HG03025 (cell line): ENCODE measurements at regions not wholly inside any gene's neighbourhood (a gene's known extent, or its start where the extent isn't known, plus 50 kb on each side); places are given as distances from the start of the nearest gene placed in this dataset.

ENCODE experiments used
- ATAC-seq: cut with Tn5 transposase; IDR thresholded peaks from one replicate; pipeline ENCODE4 v1.9.1; 2021; ENCODE audit warnings: mild to moderate bottlenecking, moderate library complexity; ENCODE audit not compliant: unreplicated experiment, low FRiP score

DNA sequence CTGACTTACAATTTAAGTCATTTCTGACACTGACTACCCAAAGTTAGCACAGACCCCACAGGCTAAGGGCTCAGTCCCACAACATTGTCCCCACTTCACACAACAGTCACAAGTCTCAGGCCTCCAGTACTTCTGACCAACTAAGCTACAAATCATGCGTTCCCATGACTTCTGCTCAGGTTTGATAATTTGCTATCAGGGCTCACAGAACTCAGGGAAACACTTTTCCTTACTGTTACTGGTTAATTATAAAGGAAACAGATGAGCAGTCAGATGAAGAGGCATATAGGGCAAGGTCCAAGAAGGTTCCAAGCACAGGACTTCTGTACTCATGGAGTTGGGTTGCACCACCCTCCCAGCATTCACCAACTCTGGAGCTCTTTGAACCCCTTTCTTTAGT, 151.2 kb upstream of the TNR start:
- no peak for ATAC-seq

- no peak for ATAC-seq
Measured at GRCh38 chr1:175893192-175893591, 149.8 kb upstream of the TNR start.

DNA sequence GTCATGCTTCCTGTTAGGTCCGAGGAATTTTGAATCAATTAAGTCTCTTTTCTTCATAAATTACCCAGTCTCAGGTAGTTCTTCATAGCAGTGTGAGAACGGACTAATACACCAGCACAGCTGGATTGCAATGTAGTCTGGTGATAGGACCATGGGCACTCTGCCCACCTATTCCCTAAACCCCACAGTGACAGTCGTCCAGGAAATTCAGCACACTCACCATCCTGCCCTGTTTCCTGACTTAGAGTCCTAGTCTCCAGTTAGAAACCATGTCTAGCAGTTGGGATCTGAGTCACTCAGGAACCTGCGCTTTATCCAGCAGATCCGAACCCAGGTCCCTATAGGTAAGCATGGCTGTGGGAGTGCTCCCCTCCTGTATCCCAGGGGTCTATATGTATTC, 149.3 kb upstream of the TNR start:
- no peak for ATAC-seq

DNA sequence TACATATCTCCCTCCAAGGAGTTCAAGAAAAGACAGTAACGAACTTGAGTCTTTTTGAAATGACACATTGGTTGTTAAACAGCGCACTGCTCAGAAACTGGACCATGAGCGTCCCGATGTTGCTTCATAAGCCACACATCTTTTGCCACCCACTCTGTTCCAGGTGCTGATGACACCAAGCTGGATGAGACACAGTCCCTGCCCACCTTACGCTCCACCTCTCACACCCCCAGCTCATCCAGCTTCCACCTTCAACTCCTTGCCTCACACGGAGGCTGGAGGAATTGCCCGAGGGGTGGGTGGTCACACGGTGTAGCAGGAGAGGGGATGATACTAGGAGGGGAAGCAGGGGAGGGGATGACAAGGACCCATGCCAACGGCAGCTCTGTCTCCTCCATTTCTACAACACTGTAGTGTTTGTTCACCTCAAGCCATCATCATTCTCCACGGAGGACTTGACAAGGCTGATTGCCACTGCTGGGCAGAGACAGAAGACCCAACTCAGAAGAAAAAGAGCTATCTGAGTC, 148.5 kb upstream of the TNR start:
- ATAC-seq: no peak

- no peak for ATAC-seq
Measured at GRCh38 chr1:175890958-175891357, 147.6 kb upstream of the TNR start.

GRCh38 chr1:175889848-175890247, 146.5 kb upstream of the TNR start:
- no peak for ATAC-seq

GRCh38 chr1:175888996-175889395, 145.6 kb upstream of the TNR start:
- no peak for ATAC-seq

DNA sequence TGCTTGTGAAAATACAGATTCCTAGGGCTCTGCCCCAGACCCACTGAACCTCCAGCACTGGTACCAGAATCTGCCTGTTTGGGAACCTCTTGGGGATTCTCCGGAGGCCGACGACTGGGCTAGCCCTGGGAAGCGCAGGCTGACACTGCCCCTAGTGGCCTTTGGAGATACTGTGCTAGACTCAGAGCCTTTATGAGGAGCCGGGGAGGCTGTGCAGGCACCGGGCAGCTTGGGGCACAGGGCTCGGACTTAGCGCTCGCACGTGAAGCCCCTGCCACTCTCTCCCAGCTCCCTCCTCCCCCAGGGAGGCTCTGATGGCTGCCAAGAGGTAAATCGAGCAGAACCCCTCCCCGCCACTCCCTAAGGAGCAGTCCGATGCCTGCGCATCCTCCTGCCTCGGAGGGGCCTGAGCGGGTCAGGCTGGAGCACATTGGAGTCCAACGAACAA, 144.6 kb upstream of the TNR start:
- ATAC-seq: peak; percentile 90

DNA sequence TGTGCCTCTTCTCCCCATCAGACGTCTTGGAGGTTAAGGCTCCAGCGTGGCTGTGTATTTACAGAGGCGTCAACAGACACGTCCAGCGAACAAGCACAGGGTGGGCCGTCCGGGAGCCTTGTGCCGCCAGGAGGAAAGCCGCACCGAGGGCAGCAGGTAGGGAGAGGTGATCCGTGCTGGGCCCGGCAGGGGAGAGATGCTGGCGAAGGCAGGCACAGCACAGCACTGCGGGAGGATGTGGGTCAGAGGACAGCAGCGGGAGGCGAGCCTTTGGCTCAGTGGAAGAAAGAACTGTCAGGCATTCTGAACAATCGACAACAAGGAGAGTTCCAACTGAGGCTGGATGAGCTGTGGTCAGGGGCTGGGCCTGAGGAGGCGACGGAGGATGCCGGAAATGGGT, 144.1 kb upstream of the TNR start:
- ATAC-seq: peak; percentile 34

- ATAC-seq: no peak
Measured at GRCh38 chr1:175885326-175885725, 141.9 kb upstream of the TNR start.

DNA sequence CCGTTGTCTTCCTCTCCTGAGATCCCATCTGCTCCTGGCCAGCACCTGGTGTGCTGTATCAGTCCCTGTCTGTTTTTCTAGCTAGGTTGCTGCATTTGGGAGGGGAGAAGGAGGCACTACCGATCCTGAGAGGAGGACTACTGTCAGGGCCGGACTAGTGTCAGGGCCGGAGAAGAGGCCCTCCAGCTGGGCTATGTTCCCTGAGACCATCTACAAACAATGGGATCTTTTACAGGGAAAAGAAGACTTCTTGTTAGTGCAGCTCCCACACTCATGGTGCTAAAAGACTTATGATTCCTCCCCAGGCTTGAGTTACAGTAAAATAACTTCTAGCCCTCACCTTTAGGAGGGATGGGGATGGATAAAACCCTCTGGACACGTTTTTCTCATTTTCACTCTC, 141.0 kb upstream of the TNR start:
- ATAC-seq: no peak

DNA sequence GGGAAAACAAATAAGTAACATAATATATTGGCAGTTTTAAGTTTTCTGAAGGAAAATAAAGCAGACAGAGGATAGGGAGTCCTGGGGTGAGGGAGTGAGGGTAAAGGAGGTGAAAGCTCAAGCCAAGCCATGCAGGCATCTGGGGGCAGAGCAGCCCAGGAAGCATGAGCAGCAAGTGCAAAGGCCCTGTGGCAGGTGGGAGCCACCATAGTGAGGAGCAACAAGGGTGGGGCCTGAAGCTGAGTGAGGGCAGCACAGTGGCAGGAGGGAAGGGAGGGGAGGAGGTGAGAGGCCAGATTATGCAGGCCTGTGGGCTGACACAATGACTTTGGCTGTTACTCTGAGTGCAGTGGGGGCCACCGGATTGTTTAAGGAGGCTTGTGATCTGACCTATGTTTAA, 138.8 kb upstream of the TNR start:
- no peak for ATAC-seq

- no peak for ATAC-seq
Measured at GRCh38 chr1:175881246-175881976, 138.0 kb upstream of the TNR start.

GRCh38 chr1:175878775-175879174, 135.4 kb upstream of the TNR start:
- ATAC-seq: no peak

DNA sequence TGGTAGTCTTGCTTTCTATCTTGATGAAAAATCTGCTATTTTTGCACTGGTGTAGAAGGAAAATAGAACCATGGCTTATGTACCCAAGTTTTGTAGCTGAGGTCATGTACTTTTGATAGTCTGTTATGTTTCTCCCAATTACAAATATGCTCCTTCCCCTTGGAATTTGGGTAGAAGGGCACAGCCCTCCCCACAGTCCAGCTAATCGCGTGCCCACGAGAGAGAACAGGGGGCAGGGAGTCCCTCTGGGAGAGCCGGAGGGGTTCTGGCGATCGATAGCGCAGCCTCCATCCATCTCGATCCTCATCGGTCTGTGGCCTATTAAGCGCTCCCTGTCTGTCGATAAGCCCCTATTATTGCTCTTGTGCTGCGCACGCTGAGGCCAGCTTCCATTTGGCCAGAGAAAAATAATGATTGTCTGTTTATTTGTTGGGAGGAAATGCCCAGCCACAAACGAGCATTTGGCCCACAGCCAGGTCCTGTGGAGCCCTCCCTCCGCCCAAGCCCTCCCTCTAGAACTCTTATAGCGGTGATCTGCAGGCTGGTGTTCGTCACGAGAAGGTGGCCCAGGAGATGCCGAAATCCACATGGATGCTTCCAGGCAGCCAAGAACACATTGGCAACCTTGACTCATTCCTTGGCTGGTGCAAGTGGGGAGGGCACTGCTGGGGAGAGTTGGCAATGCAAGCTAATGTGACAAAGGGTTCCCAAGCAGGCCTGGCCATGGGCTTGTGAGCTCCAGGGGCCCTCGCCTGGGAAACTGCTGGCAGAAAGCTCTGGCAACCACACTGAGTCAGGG, 134.7 kb upstream of the TNR start:
- no peak for ATAC-seq

DNA sequence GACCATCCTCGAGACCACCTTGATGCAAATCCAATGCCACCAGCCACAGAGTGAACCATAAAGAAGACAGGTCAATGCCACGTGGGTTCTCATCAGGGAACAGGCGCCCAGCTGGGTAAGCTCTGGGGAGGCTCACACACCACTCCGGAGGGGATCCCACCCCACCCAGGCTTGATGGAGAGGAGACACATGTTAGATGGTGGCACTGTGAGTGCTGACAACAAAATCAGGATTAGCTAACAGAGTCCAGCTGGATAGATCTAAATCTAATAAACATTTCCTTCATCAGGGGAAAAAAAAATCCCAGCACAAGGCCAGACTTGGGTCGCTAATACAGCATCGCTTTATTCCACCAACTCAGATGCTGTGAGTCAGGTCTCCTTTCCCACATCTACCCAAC, 132.2 kb upstream of the TNR start:
- ATAC-seq: no peak

- ATAC-seq: no peak
Measured at GRCh38 chr1:175874081-175874480, 130.7 kb upstream of the TNR start.

- ATAC-seq: no peak
Measured at GRCh38 chr1:175873290-175873935, 130.0 kb upstream of the TNR start.

- no peak for ATAC-seq
Measured at GRCh38 chr1:175872588-175872987, 129.2 kb upstream of the TNR start.

GRCh38 chr1:175871647-175872046, 128.3 kb upstream of the TNR start:
- ATAC-seq: no peak

DNA sequence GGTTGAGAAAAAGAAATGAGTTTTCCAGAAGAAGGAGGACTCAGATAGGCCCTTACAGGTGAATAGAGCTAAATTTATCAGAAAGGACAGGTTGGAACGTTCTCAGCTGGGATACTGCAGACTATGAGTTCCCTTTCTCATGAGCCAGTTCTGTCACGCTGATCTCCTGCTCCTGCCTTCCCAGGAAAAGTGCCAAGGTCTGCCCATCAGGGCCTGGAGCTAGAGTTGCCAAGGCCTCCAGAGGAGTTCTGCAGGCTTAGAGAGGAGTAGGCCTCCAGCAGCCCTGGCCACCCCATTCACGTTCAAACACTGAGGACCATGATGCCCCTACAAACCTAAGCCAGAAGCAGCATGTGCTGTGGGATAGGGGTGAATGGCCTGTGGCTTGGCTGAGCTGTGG, 126.8 kb upstream of the TNR start:
- ATAC-seq: no peak
